HCT116 (cell line): ENCODE measurements at regions not wholly inside any gene's neighbourhood (a gene's known extent, or its start where the extent isn't known, plus 50 kb on each side); places are given as distances from the start of the nearest gene placed in this dataset.

Experiments
- ATAC-seq: fragments of 200-7000 bp; cut with Tn5 transposase; 2 replicates; pipeline ENCODE4 v1.9.1; 2020; ENCODE audit warnings: mild to moderate bottlenecking, moderate library complexity
- BruUV-seq: library from RNA; stranded (reverse); fragments of 400-500 nt; replicated peaks from 2 replicates; lab custom pipeline; 2021; lab: Mats Ljungman, UMichigan
- CTCF ChIA-PET: fragments of 300-600 bp; sonication (Branson Sonifier 250); formaldehyde crosslinking; loops from one replicate; lab custom pipeline; 2021; ENCODE audit warnings: antibody characterized with exemption; lab: Charles Lee
- POLR2A ChIA-PET: fragments of 300-600, 350-600 bp; sonication (Branson Sonifier 250); formaldehyde crosslinking; loops from one replicate; lab custom pipeline; 2021; ENCODE audit warnings: antibody characterized with exemption; lab: Charles Lee
- RAD21 ChIA-PET, 2 experiments: fragments of 300-600 bp; sonication (Branson Sonifier 250); formaldehyde crosslinking; loops; one replicate each; lab custom pipeline; 2023; ENCODE audit warnings: low total read pairs in 2 of 2; ENCODE audit not compliant: uncharacterized antibody in 2 of 2, unreplicated experiment in 2 of 2, low non-redundant PET in 1 of 2; lab: Charles Lee
- DNase-seq: peaks from one replicate; pipeline ENCODE4 v3.0.0-alpha.2; 2010; ENCODE audit warnings: low read depth, low spot score
- H2AFZ ChIP-seq: fragments of 200-600 bp; shearing (Covaris generic), sonication (generic); 2 replicates; pipeline ENCODE4 v1.6.1; 2017; ENCODE audit warnings: low read depth, mixed run types, mixed read lengths, antibody characterized with exemption, low read length; ENCODE audit not compliant: poor library complexity, severe bottlenecking
- H3K27ac ChIP-seq: 2 replicates; pipeline ENCODE4 v1.5.1; 2012; ENCODE audit warnings: low read depth, low read length
- H3K27me3 ChIP-seq: fragments of 200-600 bp; sonication (generic); 2 replicates; pipeline ENCODE4 v1.6.1; 2016; ENCODE audit warnings: mixed run types, low read length, mixed read lengths; ENCODE audit not compliant: insufficient read depth
- H3K36me3 ChIP-seq, 2 experiments: fragments of 200-500 bp in 1 of 2; fragments of 200-600 bp in 1 of 2; sonication (Bioruptor generic) in 1 of 2; sonication (generic) in 1 of 2; 2 replicates each; pipeline versions ENCODE4 v1.5.1 to v1.6.1; 2014 to 2016; ENCODE audit warnings: low read length in 2 of 2, inconsistent platforms in 1 of 2, mixed read lengths in 1 of 2, mixed run types in 1 of 2; ENCODE audit not compliant: insufficient read depth in 2 of 2, control insufficient read depth in 1 of 2
- H3K4me1 ChIP-seq, 2 experiments: fragments of 200-600 bp in 1 of 2; sonication (generic) in 1 of 2; 2 replicates each; pipeline versions ENCODE4 v1.5.1 to v1.6.1; 2012 to 2017; ENCODE audit warnings: low read length in 2 of 2, inconsistent platforms in 1 of 2, mild to moderate bottlenecking in 1 of 2, mixed read lengths in 1 of 2, mixed run types in 1 of 2, moderate library complexity in 1 of 2; ENCODE audit not compliant: insufficient read depth in 2 of 2, control insufficient read depth in 1 of 2
- H3K4me2 ChIP-seq: fragments of 200-600 bp; sonication (generic); 2 replicates; pipeline ENCODE4 v1.6.1; 2017; ENCODE audit warnings: mixed run types, low read length, mixed read lengths
- H3K4me3 ChIP-seq, 2 experiments: fragments of 200-600 bp in 1 of 2; sonication (generic) in 1 of 2; replicated peaks in 1 of 2; 2 replicates each; pipeline ENCODE4 v1.5.1; 2011 to 2016; ENCODE audit warnings: low read length in 2 of 2, control low read depth in 1 of 2, low read depth in 1 of 2, mild to moderate bottlenecking in 1 of 2, mixed read lengths in 1 of 2, mixed run types in 1 of 2
- H3K79me2 ChIP-seq: fragments of 200-600 bp; sonication (generic); 2 replicates; pipeline ENCODE4 v1.6.1; 2017; ENCODE audit warnings: mild to moderate bottlenecking, mixed run types, low read length, moderate library complexity, mixed read lengths; ENCODE audit not compliant: insufficient read depth
- H3K9ac ChIP-seq: fragments of 200-600 bp; sonication (generic); 2 replicates; pipeline ENCODE4 v1.6.1; 2016; ENCODE audit warnings: low read length, mixed read lengths
- H3K9me2 ChIP-seq: fragments of 200-600 bp; sonication (generic), shearing (Covaris generic); 2 replicates; pipeline ENCODE4 v1.6.1; 2017; ENCODE audit warnings: mixed run types, mild to moderate bottlenecking, moderate library complexity; ENCODE audit not compliant: insufficient read depth
- H3K9me3 ChIP-seq, 2 experiments: fragments of 200-500 bp in 1 of 2; fragments of 200-600 bp in 1 of 2; sonication (Bioruptor generic) in 1 of 2; sonication (generic) in 1 of 2; 2 replicates each; pipeline ENCODE4 v1.6.1; 2014 to 2017; ENCODE audit warnings: low read length in 2 of 2, mixed read lengths in 2 of 2, inconsistent platforms in 1 of 2, low read depth in 1 of 2, mild to moderate bottlenecking in 1 of 2, mixed run types in 1 of 2, moderate library complexity in 1 of 2; ENCODE audit not compliant: control insufficient read depth in 1 of 2, insufficient read depth in 1 of 2
- H4K20me1 ChIP-seq: fragments of 200-600 bp; sonication (generic), shearing (Covaris generic); 2 replicates; pipeline ENCODE4 v1.6.1; 2017; ENCODE audit warnings: mixed run types, mild to moderate bottlenecking, moderate library complexity; ENCODE audit not compliant: insufficient read depth
- ATF3 ChIP-seq: IDR thresholded peaks from 2 replicates; pipeline ENCODE4 v1.6.1; 2012
- CBX3 ChIP-seq: IDR thresholded peaks from 2 replicates; pipeline ENCODE4 v1.6.1; 2012; ENCODE audit warnings: low read depth
- CEBPB ChIP-seq: IDR thresholded peaks from 2 replicates; pipeline ENCODE4 v1.6.1; 2012; ENCODE audit warnings: low read depth
- EZH2phosphoT487 ChIP-seq: fragments of 200-600 bp; IDR thresholded peaks from 2 replicates; pipeline ENCODE4 v1.6.1; 2018; ENCODE audit warnings: antibody characterized with exemption, borderline replicate concordance
- POLR2A ChIP-seq: IDR thresholded peaks from 2 replicates; pipeline ENCODE4 v1.7.0; 2011; ENCODE audit warnings: borderline replicate concordance; ENCODE audit not compliant: insufficient read depth, insufficient read length; ENCODE audit errors: extremely low read depth
- RAD21 ChIP-seq: IDR thresholded peaks from 2 replicates; pipeline ENCODE4 v1.6.1; 2012; ENCODE audit warnings: low read depth, mild to moderate bottlenecking
- REST ChIP-seq: IDR thresholded peaks from 2 replicates; pipeline ENCODE4 v1.6.1; 2012; ENCODE audit warnings: low read depth
- intact Hi-C: fragments of 100-400 bp; cut with micrococcal nuclease; formaldehyde crosslinking; loops from 2 replicates; pipeline ENCODE4 v1.10.0; 2022

- RAD21 ChIA-PET, result no interaction called here
- peaks cover 0 to 12% of the 10 kb centered on the region in 2 experiments; a peak in 2 of 4 replicates for H3K9me3 ChIP-seq
- POLR2A ChIA-PET, result no interaction called here
- TF ChIP-seq CBX3, result no peak
- peak; percentile 6; the same call in 1 of the 2 replicates for TF ChIP-seq REST
- TF ChIP-seq EZH2phosphoT487, result no peak
- no peak overlapping the region for H3K27ac ChIP-seq
- no peaks in the 10 kb centered on the region for H3K27me3 ChIP-seq
- H3K4me2 ChIP-seq, result no peak overlapping the region
- no peaks in the 10 kb centered on the region for H3K79me2 ChIP-seq
- H4K20me1 ChIP-seq, result no peaks in the 10 kb centered on the region
- H2AFZ ChIP-seq, result no peak overlapping the region
- BruUV-seq, result no TSS peak
- intact Hi-C loops, result no loop called here
- H3K4me3 ChIP-seq, result no peak overlapping the region
- H3K36me3 ChIP-seq, result no peaks in the 10 kb centered on the region
- H3K9ac ChIP-seq, result no peak overlapping the region
- H3K9me2 ChIP-seq, result no peaks in the 10 kb centered on the region
- ATAC-seq (no peak), DNase-seq (no peak)
- H3K4me1 ChIP-seq, result no peaks in the 10 kb centered on the region
- CTCF ChIA-PET, result no interaction called here
Measured at GRCh38 chr5:162703914-162704313, 636.3 kb downstream of the GABRG2 start.

GRCh38 chr5:162711244-162711643 is 643.7 kb downstream of the GABRG2 start:
- no peak overlapping the region for H3K4me2 ChIP-seq
- TF ChIP-seq CEBPB (no peak), POLR2A (no peak), RAD21 (no peak), ATF3 (no peak), EZH2phosphoT487 (no peak)
- TF ChIP-seq, all 23 proteins: peak for 0
- H3K79me2 ChIP-seq, result no peaks in the 10 kb centered on the region
- H4K20me1 ChIP-seq, result no peaks in the 10 kb centered on the region
- ATAC-seq (no peak), DNase-seq (no peak)
- peaks cover 0 to 4% of the 10 kb centered on the region in 2 experiments; a peak in 3 of 4 replicates for H3K9me3 ChIP-seq
- RAD21 ChIA-PET, result no interaction called here
- CTCF ChIA-PET, result no interaction called here
- intact Hi-C loops, result no loop called here
- H3K27ac ChIP-seq, result no peak overlapping the region
- no TSS peak for BruUV-seq
- H3K9me2 ChIP-seq, result no peaks in the 10 kb centered on the region
- H3K36me3 ChIP-seq, result no peaks in the 10 kb centered on the region
- H3K4me1 ChIP-seq, result no peaks in the 10 kb centered on the region
- no peaks in the 10 kb centered on the region for H3K27me3 ChIP-seq
- POLR2A ChIA-PET, result no interaction called here
- no peak overlapping the region for H2AFZ ChIP-seq
- H3K4me3 ChIP-seq, result no peak overlapping the region
- H3K9ac ChIP-seq, result no peak overlapping the region
